GM12878 (cell line): ENCODE measurements at regions not wholly inside any gene's neighbourhood (a gene's known extent, or its start where the extent isn't known, plus 50 kb on each side); places are given as distances from the start of the nearest gene placed in this dataset.

Experiments used
- ATAC-seq: fragments of 200-7000 bp; cut with Tn5 transposase; 3 replicates; pipeline ENCODE4 v1.9.1; 2020; ENCODE audit warnings: mild to moderate bottlenecking, moderate library complexity
- BruUV-seq: library from RNA; stranded (reverse); fragments of 400-500 nt; replicated peaks from 2 replicates; lab custom pipeline; 2021; lab: Mats Ljungman, UMichigan
- CTCF ChIA-PET: fragments of 300-600 bp; sonication (Branson Sonifier 250); formaldehyde crosslinking; extraction: SDS; loops from one replicate; lab custom pipeline; 2021; ENCODE audit warnings: inconsistent platforms; lab: Yijun Ruan, JAX
- POLR2A ChIA-PET: fragments of 350-600 bp; formaldehyde crosslinking; extraction: SDS; loops from one replicate; lab custom pipeline; 2021; ENCODE audit warnings: inconsistent platforms; lab: Charles Lee
- RAD21 ChIA-PET: fragments of 300-600 bp; sonication (Branson Sonifier 250); formaldehyde crosslinking; loops from one replicate; lab custom pipeline; 2023; ENCODE audit warnings: antibody characterized with exemption; ENCODE audit not compliant: unreplicated experiment; lab: Charles Lee
- SMC1A ChIA-PET: fragments of 300-600 bp; sonication (Branson Sonifier 250); formaldehyde crosslinking; loops from one replicate; lab custom pipeline; 2023; ENCODE audit not compliant: unreplicated experiment, uncharacterized antibody; lab: Charles Lee
- DNase-seq: peaks from one replicate; pipeline ENCODE4 v3.0.0-alpha.2; 2011; ENCODE audit warnings: low read depth, low spot score
- FAIRE-seq: peaks from 3 replicates; lab custom pipeline; 2011; peaks lifted over from hg19 to GRCh38; lab: Jason Lieb, UNC
- H2AFZ ChIP-seq: 2 replicates; pipeline ENCODE4 v1.6.0; 2011; ENCODE audit warnings: low read depth, low read length, control low read depth; ENCODE audit not compliant: control insufficient read depth
- H3K27ac ChIP-seq: 2 replicates; pipeline ENCODE4 v1.5.1; 2011; ENCODE audit warnings: control low read depth; ENCODE audit not compliant: control insufficient read depth, insufficient read depth
- H3K27me3 ChIP-seq, 2 experiments: replicated peaks in 1 of 2; 2 replicates each; pipeline versions ENCODE4 v1.6.0 to v1.6.1; 2011; ENCODE audit warnings: low read length in 1 of 2; ENCODE audit not compliant: control insufficient read depth in 2 of 2, insufficient read depth in 2 of 2
- H3K36me3 ChIP-seq, 2 experiments: 2 replicates each; pipeline ENCODE4 v1.5.1; 2011; ENCODE audit warnings: low read length in 1 of 2; ENCODE audit not compliant: control insufficient read depth in 2 of 2, insufficient read depth in 2 of 2
- H3K4me1 ChIP-seq: 2 replicates; pipeline ENCODE4 v1.6.1; 2011; ENCODE audit warnings: mild to moderate bottlenecking, low read length, moderate library complexity, mixed read lengths; ENCODE audit not compliant: control insufficient read depth, insufficient read depth
- H3K4me2 ChIP-seq: 2 replicates; pipeline ENCODE4 v1.6.0; 2011; ENCODE audit warnings: control low read depth; ENCODE audit not compliant: control insufficient read depth, insufficient read depth
- H3K4me3 ChIP-seq: fragments of 200-600 bp; sonication (generic); 2 replicates; pipeline ENCODE4 v1.5.1; 2016
- H3K79me2 ChIP-seq: 2 replicates; pipeline ENCODE4 v1.6.0; 2011; ENCODE audit warnings: low read length; ENCODE audit not compliant: control insufficient read depth, insufficient read depth
- H3K9ac ChIP-seq: 2 replicates; pipeline ENCODE4 v1.8.0; 2011; ENCODE audit warnings: low read length, control low read depth, mixed read lengths; ENCODE audit not compliant: control insufficient read depth, insufficient read depth
- H3K9me3 ChIP-seq: replicated peaks from 3 replicates; pipeline ENCODE4 v1.5.1; 2011; ENCODE audit warnings: mild to moderate bottlenecking, low read length; ENCODE audit not compliant: control insufficient read depth, insufficient read depth
- H4K20me1 ChIP-seq: 2 replicates; pipeline ENCODE4 v1.6.0; 2011; ENCODE audit not compliant: control insufficient read depth, insufficient read depth
- ATF7 ChIP-seq: fragments of 450-650 bp; IDR thresholded peaks from 2 replicates; pipeline ENCODE4 v1.6.1; 2016; ENCODE audit warnings: low read depth, mild to moderate bottlenecking
- CREB1 ChIP-seq: IDR thresholded peaks from 2 replicates; pipeline ENCODE4 v1.6.1; 2012; ENCODE audit warnings: low read depth, mild to moderate bottlenecking, inconsistent platforms
- FOS ChIP-seq: IDR thresholded peaks from 3 replicates; pipeline ENCODE4 v1.6.1; 2011; ENCODE audit warnings: borderline replicate concordance; ENCODE audit not compliant: insufficient read length; ENCODE audit errors: extremely low read depth
- FOXK2 ChIP-seq: fragments of 450-650 bp; IDR thresholded peaks from 2 replicates; pipeline ENCODE4 v1.6.1; 2017; ENCODE audit warnings: mild to moderate bottlenecking, moderate library complexity
- HCFC1 ChIP-seq: fragments of 150-350 bp; IDR thresholded peaks from 2 replicates; pipeline ENCODE4 v1.6.1; 2014; ENCODE audit warnings: low read length
- IKZF1 ChIP-seq: fragments of 450-650 bp; conservative IDR thresholded peaks from 2 replicates; pipeline ENCODE4 v1.6.1; 2017; ENCODE audit warnings: antibody characterized with exemption, mild to moderate bottlenecking
- NRF1 ChIP-seq: conservative IDR thresholded peaks from 2 replicates; pipeline ENCODE4 v1.6.1; 2011; ENCODE audit warnings: mild to moderate bottlenecking, low read depth, low read length, improper control_type of control experiment
- RELA ChIP-seq: fragments of 450-650 bp; IDR thresholded peaks from 2 replicates; pipeline ENCODE4 v1.8.0; 2014; ENCODE audit warnings: borderline replicate concordance; ENCODE audit not compliant: partially characterized antibody
- SIN3A ChIP-seq: IDR thresholded peaks from 2 replicates; pipeline ENCODE4 v1.6.1; 2012; ENCODE audit warnings: low read depth, low read length, improper control_type of control experiment
- STAT3 ChIP-seq: IDR thresholded peaks from 2 replicates; pipeline ENCODE4 v1.6.1; 2011; ENCODE audit warnings: low read depth, low read length, improper control_type of control experiment
- WRNIP1 ChIP-seq: IDR thresholded peaks from 2 replicates; pipeline ENCODE4 v1.6.1; 2011; ENCODE audit warnings: low read depth, low read length, improper control_type of control experiment, borderline replicate concordance
- WGBS: methylation state at CpG from one replicate; pipeline ENCODE4 v1.1.6; 2016; ENCODE audit warnings: low lambda C conversion rate; ENCODE audit not compliant: insufficient replicate concordance, insufficient coverage; ENCODE audit errors: missing lambda C conversion rate; 5-methylcytosine and 5-hydroxymethylcytosine counted together
- in situ Hi-C: fragments of 300-500 bp; cut with MboI; formaldehyde crosslinking; loops from 9 replicates; pipeline ENCODE4 v1.14.3; 2018; ENCODE audit warnings: mixed read lengths
- intact Hi-C: fragments of 100-400 bp; cut with micrococcal nuclease; formaldehyde crosslinking; loops from one replicate; pipeline ENCODE4 v1.14.2; 2022; ENCODE audit not compliant: unreplicated experiment
- TF ChIP-seq, protein P1 (sequence below): IDR thresholded peaks from 2 replicates; pipeline ENCODE4 v1.6.1; 2012; ENCODE audit warnings: low read depth, low read length, improper control_type of control experiment
- TF ChIP-seq, protein P2 (sequence below): fragments of 450-650 bp; IDR thresholded peaks from 2 replicates; pipeline ENCODE4 v1.6.1; 2017; ENCODE audit warnings: antibody characterized with exemption, mild to moderate bottlenecking, moderate library complexity
- TF ChIP-seq, protein P3 (sequence below): fragments of 450-650 bp; formaldehyde crosslinking; IDR thresholded peaks from 2 replicates; pipeline ENCODE4 v1.4.0; 2022; ENCODE audit warnings: mild to moderate bottlenecking, moderate library complexity
- TF ChIP-seq, protein P4 (sequence below): IDR thresholded peaks from 2 replicates; pipeline ENCODE4 v1.6.1; 2011; ENCODE audit warnings: mild to moderate bottlenecking, low read depth, low read length, moderate library complexity; ENCODE audit not compliant: insufficient replicate concordance

DNA sequence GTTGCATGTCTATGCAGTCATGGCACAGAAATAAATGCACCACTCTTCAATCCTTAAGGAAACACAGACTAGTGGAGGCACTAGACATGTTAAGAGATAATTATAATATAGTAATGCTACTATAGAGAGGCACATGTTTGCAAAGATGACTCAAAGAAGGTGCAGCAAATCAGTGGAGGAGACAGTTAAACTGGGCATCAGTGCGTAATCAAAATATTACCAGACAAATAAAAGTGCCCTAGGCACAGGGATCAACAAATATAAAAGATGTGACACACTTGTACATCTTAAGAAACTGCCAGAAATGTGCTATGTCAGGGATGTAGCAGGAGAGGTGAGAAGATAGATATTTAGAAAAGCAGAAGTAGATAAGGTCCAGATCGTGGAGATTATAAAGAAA, 642.1 kb downstream of the SLCO4C1 start (continued):
- TF ChIP-seq STAT3 = no peak

DNA sequence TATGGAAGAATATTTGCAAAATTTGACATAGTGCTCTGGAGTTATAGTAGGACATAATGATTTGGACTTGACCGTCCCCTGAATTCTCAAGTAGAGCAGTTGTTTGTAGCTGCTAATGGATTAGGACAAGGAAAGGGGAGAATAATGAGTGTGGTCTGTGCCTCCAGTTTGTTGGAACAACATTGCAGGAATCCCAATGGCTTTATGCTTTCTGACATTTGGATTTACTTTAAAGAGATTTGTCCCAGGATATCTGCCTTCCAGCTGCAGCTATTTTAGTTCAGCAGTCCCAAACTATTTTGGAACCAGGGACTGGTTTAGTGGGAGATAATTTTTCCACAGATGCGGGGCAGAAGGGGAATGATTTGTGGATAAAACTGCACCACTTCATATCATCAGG, 648.2 kb downstream of the SLCO4C1 start:
- no TSS peak for BruUV-seq
- no peak for ATAC-seq
- Histone ChIP-seq H3K4me2 (no peak overlapping the region), H3K4me3 (no peak overlapping the region), H2AFZ (no peak overlapping the region), H4K20me1 (no peaks in the 10 kb centered on the region), H3K27ac (no peak overlapping the region), H3K79me2 (no peaks in the 10 kb centered on the region), H3K4me1 (no peaks in the 10 kb centered on the region), H3K36me3 (no peaks in the 10 kb centered on the region), H3K9me3 (no peaks in the 10 kb centered on the region), H3K9ac (no peak overlapping the region), H3K27me3 (no peaks in the 10 kb centered on the region)
- no peak for DNase-seq
- ChIA-PET SMC1A (no interaction called here), CTCF (no interaction called here), RAD21 (no interaction called here), POLR2A (no interaction called here)
- WGBS = 49% methylated on average over 2 of the region's 2 CpGs
- in situ Hi-C loops = no loop called here
- no peak for FAIRE-seq
- intact Hi-C loops = no loop called here
- TF ChIP-seq HCFC1 = no peak
- TF ChIP-seq, protein P1, sequence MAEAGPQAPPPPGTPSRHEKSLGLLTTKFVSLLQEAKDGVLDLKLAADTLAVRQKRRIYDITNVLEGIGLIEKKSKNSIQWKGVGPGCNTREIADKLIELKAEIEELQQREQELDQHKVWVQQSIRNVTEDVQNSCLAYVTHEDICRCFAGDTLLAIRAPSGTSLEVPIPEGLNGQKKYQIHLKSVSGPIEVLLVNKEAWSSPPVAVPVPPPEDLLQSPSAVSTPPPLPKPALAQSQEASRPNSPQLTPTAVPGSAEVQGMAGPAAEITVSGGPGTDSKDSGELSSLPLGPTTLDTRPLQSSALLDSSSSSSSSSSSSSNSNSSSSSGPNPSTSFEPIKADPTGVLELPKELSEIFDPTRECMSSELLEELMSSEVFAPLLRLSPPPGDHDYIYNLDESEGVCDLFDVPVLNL = no peak
- TF ChIP-seq FOS = no peak
- no peak for TF ChIP-seq CREB1
- no peak for TF ChIP-seq FOXK2
- no peak for TF ChIP-seq IKZF1
- no peak for TF ChIP-seq STAT3
- TF ChIP-seq, protein P2, sequence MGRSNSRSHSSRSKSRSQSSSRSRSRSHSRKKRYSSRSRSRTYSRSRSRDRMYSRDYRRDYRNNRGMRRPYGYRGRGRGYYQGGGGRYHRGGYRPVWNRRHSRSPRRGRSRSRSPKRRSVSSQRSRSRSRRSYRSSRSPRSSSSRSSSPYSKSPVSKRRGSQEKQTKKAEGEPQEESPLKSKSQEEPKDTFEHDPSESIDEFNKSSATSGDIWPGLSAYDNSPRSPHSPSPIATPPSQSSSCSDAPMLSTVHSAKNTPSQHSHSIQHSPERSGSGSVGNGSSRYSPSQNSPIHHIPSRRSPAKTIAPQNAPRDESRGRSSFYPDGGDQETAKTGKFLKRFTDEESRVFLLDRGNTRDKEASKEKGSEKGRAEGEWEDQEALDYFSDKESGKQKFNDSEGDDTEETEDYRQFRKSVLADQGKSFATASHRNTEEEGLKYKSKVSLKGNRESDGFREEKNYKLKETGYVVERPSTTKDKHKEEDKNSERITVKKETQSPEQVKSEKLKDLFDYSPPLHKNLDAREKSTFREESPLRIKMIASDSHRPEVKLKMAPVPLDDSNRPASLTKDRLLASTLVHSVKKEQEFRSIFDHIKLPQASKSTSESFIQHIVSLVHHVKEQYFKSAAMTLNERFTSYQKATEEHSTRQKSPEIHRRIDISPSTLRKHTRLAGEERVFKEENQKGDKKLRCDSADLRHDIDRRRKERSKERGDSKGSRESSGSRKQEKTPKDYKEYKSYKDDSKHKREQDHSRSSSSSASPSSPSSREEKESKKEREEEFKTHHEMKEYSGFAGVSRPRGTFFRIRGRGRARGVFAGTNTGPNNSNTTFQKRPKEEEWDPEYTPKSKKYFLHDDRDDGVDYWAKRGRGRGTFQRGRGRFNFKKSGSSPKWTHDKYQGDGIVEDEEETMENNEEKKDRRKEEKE = no peak
- no peak for TF ChIP-seq NRF1
- TF ChIP-seq RELA = no peak
- TF ChIP-seq, protein P3, sequence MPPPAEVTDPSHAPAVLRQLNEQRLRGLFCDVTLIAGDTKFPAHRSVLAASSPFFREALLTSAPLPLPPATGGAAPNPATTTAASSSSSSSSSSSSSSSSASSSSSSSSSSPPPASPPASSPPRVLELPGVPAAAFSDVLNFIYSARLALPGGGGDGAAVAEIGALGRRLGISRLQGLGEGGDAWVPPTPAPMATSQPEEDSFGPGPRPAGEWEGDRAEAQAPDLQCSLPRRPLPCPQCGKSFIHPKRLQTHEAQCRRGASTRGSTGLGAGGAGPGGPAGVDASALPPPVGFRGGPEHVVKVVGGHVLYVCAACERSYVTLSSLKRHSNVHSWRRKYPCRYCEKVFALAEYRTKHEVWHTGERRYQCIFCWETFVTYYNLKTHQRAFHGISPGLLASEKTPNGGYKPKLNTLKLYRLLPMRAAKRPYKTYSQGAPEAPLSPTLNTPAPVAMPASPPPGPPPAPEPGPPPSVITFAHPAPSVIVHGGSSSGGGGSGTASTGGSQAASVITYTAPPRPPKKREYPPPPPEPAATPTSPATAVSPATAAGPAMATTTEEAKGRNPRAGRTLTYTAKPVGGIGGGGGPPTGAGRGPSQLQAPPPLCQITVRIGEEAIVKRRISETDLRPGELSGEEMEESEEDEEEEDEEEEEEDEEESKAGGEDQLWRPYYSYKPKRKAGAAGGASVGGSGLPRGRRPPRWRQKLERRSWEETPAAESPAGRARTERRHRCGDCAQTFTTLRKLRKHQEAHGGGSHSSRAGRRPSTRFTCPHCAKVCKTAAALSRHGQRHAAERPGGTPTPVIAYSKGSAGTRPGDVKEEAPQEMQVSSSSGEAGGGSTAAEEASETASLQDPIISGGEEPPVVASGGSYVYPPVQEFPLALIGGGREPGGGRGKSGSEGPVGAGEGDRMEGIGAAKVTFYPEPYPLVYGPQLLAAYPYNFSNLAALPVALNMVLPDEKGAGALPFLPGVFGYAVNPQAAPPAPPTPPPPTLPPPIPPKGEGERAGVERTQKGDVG (CRISPR knock-in tag) = no peak
- TF ChIP-seq, protein P4, sequence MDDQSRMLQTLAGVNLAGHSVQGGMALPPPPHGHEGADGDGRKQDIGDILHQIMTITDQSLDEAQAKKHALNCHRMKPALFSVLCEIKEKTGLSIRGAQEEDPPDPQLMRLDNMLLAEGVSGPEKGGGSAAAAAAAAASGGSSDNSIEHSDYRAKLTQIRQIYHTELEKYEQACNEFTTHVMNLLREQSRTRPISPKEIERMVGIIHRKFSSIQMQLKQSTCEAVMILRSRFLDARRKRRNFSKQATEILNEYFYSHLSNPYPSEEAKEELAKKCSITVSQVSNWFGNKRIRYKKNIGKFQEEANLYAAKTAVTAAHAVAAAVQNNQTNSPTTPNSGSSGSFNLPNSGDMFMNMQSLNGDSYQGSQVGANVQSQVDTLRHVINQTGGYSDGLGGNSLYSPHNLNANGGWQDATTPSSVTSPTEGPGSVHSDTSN = no peak
- TF ChIP-seq ATF7 = no peak
- no peak for TF ChIP-seq SIN3A
- no peak for TF ChIP-seq WRNIP1
